Left forelimb (tissue), 1 donor: ENCODE measurements at regions not wholly inside any gene's neighbourhood (a gene's known extent, or its start where the extent isn't known, plus 50 kb on each side); places are given as distances from the start of the nearest gene placed in this dataset.

Experiments used
- DNase-seq: peaks from one replicate; pipeline ENCODE4 v3.0.0-alpha.2; 2018; ENCODE audit warnings: low spot score

DNA sequence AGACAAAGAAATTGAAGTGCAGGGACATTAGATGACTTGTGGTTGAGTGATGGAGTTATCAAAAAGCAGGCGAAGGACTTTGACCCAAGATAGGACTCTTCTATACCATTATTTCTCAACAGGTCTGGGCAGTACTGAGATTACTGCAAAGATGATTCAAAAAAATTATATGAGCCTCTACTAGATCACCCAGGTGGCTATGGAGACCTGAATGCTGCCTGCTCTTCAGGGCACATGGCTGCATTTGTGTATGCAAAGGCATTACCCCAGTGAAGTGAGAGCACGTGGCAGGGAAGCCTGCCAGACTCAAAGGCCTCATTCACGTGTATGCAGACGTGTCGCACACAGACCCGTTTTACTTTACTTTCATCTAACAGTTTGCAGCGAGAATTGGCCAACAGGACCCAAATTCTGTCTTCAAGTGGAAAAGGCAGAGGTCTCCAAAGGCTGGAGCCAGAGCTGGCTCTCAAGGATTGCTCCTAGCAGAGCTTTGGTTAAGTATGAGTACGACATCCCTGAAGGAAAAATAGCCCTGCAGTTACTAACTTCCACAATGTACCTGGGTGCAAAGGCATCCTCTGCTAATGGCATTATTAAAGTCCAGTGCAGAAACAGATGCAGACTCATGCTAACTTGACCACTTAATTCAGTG, 113.8 kb upstream of the ARMC2 start:
- peak; percentile 23 for DNase-seq

DNA sequence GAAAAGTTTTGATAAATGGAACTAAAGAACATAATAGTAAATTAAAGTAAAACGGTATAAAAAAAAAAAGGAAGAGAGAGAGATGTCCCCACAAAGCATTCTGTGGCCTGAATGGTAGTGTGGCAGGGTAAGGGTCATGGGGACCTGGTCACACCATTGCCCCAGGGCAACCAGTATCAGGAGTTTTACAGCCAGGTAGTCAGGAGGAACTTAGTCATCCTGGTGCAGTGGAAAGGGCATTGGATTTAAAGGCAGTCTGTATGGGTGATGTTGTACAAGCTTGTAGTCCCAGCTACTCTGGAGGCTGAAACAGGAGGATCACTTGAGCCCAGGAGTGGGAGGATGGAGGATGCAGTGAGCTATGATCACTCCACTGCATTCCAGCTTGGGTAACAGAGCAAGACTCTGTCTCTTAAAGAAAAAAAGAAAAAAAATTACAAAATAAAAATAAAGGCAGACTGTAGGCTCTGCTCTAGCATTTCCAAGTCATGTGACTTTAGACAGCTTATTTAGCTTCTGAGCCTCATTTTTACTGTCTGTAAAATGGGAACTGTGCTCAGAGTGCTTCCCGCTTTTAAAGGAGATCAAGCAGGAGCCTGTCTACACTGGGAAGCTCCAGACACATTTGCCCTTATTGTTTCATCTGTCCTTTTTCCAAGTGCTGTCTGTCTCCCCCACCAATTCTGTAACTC, 112.8 kb upstream of the ARMC2 start:
- DNase-seq: peak; percentile 26

DNA sequence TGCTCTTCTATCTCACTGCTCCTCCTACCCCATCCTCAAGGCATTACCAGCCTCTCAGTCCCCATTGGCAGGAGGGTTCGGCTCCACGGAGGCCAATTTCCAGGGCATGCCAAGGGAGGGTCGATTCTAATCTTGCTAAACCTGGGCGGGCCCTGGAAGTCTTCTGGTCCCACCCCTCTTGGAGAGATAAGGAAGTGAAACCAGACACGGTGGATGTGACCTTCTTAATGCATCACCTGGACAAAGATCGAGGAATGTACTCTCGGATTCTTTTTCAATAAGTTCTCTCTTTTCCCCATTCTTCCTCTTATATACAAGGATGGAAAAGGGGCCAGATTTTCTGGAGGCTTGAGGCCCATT, 112.2 kb upstream of the ARMC2 start:
- DNase-seq: no peak

DNA sequence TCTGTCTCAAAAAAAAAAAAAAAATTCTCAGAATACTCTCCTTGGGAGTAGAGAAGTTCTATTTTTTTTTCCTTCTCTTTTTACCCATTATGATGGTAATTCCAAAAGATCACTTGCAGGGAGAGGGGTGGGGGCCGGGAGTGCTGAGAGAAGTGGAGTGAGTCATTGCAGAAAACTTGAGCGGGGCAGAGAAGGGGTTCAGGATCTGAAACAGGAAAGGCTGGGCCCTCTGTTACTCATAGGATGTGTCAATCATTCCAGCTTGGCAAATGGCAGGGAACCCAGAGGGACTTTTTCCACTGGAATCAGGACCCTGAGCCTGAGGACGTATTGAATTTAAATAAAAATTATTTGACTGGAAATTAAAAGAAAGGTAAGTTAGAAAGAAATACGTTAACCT, 111.4 kb upstream of the ARMC2 start:
- DNase-seq: no peak

DNA sequence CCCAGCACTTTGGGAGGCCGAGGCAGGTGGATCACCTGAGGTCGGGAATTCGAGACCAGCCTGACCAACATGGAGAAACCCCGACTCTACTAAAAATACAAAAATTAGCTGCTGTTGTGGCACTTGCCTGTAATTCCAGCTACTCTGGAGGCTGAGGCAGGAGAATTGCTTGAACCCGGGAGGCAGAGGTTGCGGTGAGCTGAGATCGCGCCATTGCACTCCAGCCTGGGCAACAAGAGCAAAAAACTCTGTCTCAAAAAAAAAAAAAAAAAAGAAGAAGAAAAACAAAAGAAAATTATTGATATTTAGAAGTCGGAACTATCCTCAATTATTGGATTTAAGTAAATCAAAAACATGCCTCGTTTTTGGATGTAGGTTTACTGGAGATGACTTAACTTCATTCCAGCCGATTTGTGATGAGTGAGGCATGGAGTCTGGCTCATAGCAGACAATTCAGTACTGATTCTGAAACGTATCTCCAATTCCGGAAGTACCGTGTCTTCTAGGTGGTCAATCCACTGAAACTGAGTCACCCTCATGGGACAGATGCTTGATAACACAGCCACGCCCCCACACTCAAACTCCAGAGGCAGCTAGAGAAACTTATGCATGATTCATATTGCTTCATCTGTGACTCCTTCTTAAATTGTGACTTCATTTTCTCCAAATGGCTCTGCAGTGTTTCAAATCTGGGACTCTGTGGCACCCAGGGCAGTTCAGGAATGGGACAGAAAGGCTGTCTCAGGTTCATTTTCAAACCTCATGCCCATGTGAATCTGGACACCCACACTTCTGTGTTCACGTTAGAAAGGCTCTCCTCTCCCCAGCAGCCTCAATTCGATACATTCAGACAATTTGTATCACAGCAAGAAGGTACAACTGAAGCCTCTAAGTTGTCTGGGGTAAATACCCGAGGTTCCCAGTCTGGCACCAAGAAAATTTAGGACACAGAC, 110.4 kb upstream of the ARMC2 start:
- DNase-seq: no peak

DNA sequence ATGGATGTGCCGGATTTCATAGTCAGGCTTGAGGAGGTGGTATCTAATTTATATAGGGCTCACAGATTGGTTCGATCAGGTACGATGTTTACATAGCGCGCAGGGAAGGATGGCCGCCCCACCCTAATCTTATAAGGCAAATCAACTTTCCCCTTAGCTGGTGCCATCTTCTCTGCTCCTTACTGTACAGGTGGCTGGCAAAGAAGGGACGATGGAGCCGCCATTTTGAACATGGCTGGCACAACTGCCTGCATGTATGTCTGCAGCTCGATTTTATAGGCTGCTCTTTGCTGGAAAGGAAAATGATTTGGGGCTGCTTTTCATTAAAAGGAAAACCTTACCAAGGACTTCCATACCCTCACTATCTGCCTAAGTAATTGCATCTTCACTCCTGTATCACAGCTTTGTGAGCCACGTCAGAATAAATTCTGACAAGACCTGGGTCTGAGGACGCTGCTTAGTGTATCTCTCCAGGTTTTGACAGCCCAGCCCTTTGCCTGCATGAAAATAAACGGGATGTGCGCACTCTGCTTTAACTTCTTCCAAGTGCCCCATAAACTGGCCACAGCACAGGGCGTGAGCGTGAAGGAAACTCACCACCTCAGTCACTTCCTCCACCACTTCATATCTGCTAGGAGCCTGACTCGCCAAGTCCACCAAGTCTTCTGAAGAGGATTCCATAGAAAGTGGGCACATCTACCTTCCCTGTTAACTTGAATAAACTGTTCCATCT, 109.4 kb upstream of the ARMC2 start:
- no peak for DNase-seq

DNA sequence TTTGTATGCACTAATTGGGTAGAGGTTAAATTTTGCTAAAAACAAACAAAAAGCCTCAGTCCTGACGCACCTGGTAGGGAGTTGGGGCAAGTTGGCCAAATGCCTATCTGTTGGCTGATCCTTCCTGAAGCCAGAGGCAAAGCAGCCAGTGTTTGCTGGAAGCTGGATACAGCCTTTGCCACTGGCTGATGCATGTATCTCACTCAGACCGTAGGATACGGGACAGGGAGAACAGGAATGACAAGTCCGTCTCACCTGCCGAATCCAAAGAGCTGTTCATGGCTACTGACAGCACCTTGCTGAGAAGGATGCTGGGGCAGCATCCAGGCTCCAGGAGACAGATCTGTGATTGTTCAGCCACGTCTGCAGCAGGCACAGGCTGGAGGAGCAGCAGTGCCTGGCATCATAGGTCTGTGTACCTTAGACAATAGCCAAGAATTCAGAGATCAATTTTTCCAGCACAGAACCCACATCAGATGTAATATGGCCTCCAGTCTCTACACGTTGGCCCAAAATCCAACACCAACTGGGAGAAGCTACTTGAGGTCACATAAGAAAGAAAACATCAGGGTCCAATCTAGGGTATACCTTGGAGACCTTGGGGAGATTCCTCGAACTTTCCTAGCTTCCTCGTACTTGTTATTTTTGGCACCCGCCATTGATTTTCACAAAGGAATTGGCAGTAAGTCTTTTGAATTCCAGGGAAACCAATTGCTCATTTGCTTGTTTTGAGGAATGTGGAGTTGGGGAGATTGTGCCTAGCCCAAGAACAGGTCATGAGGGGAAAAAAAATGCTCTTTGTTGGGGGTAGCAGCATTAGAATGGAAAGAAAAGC, 108.5 kb upstream of the ARMC2 start:
- DNase-seq: no peak

DNA sequence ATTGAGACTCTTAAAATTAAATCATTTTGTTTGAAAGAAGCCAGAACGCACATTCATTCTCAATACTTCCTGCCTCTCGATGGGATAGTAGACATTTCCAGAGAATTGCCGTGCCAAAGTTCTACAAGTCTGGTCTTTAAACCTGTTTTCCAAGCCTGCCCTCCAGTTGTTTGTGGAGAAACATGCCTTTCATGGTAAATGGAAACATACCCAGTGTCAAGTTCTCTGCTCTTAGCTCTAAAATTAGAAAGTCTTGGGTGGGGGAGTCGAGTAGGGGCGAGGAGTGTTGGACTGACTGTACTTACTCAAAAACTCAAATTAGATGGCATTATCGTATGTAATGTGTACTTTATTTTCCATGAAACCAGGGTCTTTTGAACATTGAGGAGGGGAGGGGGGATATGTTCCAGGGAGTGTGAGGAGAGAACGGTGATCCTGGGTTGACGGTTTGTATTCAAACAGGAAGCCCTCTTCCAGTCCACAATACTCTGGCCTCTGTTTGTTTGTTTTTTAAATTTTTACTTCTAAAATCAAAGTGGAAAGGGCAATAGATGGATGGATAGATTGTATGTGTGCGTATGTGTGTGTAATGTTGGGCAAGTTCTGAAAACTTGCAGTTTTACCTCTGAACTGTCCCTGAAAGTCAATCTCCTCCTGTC, 106.8 kb upstream of the ARMC2 start:
- no peak for DNase-seq

DNA sequence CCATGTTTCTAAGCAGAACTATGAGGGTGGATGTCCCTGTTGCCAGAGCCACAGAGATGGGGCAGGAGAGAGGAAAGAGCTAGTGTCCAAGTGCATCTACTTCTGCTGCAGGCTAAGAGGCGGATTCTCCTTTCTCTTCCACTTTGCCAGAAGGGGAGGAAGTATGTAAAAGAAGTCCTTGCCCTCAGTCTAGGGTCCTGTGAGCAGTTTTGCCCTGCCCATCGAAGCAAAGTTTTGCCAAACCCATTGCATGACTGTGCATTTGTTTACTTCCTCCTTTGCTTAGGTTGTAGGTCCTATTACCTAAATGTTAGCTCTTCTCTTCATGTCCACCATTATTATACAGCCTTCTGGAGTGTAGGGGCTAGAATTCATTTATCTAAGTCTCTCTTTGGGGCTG, 106.2 kb upstream of the ARMC2 start:
- no peak for DNase-seq

DNA sequence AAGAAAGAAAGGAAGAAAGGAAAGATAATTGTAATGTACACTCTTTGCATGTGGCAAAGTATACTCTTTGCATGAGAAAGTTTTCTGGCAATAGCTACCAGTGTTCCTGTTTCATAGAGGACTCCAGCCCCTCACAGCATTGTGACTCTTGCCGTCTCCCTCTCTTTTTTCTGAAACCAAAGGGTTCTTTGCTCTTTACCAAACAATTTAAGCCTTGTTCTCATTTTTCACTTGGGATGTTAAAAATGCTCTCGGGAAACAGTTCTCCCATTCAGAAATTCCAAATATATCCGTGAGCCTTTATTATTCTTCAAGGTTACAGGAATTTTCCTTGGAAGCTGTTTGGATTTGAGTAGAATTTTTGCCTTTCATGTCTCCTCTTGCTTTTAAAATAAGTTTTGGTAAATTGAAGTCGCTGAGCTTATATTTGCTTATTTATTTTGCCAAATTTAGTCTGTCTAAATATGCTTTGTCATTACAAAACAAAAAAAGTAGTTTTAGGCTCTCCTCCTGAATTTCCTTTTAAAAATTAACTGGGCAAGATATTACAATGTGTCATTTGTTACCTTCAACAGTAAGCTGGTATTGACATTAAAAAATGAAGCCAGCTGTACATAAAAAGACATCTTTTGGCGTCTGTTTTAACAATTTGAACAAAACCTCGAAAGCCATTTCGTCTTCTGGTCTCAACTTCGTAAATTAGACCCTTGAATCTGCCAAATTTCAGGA, 103.8 kb upstream of the ARMC2 start:
- DNase-seq: no peak

DNA sequence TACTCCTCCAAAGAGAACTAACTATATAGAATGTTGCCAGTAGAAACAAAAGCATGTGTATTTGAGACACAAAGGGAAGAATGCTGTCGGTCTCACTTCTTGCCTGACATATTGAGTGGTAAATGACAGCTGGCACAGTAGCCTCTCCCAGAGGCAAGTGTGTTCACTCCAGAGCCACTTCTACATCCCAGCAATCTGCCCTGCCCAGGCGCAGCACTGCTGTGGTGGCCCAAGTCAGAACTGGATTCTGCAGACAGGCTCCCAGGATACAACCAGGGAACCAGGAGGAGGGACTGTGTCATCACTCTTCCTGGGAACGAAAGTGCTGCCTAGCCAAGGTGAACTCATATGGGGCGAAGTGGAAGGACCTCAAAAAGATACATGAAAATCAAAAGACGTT, 103.2 kb upstream of the ARMC2 start:
- DNase-seq: peak; percentile 62

DNA sequence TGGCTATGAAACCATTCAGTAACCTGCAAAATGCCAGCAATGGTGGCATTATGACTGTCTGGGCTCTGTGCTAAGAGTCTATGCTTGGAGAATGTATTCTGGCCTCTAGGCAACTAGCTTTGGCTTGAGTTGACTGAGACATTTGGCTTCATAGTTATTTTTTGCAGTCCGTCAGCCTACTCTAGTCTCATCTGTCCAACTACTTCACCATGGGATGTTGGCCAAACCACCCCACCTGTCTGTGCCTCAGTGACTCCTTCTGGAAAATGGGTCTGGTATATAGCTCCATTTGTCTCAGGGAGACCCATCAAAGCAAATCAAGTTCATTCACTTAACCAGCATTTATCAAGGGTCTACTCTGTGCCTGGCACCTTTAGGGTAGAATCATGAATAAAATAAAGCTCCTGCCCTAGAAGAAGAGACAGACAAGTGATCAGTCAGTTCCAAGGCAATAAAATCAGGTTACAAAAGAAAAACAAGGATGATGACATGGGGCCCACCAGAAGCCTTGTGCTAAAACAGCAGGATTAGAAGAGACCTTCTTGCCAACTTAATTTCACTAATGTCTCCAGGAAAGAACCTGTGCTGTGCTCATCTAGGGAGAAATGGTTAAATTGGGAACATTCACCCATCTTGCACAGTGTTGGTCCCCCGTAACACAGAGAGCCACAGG, 102.4 kb upstream of the ARMC2 start:
- peak; percentile 15 for DNase-seq

DNA sequence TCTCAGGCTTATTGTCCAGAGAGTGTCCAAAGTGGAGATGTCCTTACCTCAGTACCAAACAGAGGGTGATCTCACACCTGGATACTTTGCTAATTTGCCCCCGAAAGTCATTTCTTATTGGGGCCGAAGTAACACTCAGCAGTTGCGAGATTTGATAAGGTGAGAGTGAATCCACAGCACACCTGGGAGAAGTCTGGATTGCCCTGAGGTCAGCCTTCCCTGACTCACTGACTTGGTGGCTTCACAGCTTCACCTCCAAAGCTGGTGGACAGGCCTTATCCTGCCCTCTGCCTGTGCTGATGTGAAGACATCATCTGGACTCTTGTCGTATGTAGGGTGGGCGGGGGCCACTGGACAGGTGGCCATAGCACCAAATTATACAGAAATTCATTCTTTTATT, 101.9 kb upstream of the ARMC2 start:
- peak; percentile 15 for DNase-seq

DNA sequence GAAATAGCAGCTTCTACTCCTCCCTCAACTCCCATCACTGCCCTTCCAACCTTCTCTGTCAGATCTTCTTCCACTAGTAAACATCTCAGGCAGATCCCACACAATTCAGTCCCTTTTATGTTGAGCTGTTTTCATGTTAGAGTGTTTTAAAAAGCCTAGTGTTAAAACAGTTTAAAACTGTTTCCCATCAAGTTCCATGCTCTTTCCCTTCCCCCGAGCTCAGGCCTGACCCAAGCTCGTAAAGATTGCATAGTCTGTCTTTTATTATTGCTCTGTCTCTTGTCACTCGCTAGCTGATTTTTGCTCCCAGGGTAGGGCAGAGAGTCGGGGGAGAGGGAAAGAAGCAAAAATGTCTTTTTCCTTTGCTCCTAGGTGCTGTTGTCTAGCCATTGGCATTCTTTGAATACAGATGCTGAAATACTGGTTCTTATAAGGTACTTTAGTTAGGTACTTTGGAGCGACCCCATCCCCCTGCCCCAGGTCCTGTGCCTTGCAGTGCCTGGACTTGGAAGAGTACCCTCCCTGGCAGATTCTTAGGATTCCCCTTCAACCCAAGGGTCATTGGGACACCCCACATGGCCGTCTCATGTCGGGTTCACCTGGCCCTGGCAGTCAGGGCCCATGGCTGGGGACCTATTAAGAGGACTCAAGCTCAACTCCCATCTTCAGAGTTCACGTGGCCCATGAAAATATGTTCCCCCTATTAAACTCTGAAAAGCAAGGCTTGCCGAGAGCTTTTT, 101.2 kb upstream of the ARMC2 start:
- peak; percentile 40 for DNase-seq

DNA sequence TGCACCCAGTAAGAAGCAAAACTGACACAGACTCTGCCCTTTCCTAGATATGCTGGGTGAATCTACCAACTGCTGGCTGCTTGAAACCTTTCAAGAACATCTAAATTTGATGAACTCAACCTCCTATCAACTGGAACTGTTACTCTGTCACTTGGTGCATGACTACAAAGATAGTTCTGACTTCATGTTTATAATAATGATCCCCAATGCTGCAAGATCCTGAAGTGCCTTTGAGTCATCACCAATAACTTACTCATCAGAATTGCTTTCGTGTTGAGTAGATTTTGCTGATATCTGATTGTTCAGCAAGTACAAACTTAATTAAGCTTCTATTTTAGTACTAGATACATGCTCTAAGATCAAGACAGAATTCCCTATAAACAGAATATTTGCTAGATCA, 100.2 kb upstream of the ARMC2 start:
- peak; percentile 6 for DNase-seq

DNA sequence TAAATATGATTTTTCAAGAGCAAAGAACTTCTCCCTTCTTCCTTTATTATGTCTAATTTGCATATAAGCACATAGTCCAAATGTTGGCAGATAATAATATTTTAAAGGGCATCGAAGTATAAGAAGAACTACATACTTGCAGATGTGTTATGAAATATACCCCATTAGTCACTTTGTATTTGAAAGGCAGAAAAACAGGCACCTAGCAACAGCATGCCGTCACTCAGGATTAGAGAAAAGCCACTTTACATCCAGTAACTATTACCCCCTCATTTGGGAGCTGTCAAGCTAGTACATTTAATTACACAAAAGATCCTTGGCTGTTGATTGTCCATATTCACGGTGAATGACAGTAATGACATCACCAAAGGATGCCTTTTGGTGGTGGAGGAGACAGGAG, 99.3 kb upstream of the ARMC2 start:
- DNase-seq: no peak

DNA sequence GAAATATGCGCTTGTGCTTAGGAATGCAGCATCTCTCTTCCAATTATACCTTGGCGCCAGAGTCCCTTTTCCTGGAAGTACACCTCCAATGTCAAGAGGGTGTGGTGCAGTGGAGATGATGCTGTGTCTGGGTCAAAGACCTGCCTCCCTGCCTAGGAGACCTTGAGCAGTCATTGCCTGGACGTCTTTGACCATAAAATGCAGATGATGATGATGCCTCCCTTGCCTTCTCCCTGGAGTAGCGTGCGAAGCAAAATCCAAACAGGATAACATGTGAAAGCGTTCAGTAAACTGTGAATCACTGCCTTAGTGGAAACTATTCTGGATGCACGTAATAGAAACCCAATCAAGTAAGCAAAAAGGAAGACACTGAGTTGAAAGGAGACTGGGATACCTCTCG, 97.4 kb upstream of the ARMC2 start:
- peak; percentile 17 for DNase-seq

DNA sequence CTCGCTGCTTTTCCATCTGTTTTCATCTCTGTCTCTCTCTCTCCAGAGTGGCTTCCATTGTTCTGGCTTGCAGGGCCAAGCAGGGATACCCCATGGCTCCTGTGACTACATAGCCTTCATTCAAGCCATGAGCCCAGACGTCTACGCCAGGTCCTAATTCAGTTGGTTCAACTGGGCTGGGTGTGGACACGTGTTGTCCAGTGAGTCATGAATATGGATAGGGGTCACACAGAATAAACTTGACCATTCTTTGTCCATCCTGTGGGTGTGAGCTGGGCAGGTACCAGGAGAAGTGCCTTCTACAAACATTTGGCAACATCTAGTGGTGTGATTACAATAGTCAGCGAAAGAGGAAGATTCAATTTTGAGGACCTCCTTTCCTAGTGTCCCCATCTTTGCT, 96.9 kb upstream of the ARMC2 start:
- DNase-seq: peak; percentile 26
